Breast epithelium (tissue), 3 donors: ENCODE measurements at regions not wholly inside any gene's neighbourhood (a gene's known extent, or its start where the extent isn't known, plus 50 kb on each side); places are given as distances from the start of the nearest gene placed in this dataset.

Source experiments
- POLR2A ChIP-seq: fragments of 450-650 bp; IDR thresholded peaks from one replicate; pipeline ENCODE4 v1.6.1; 2016; ENCODE audit warnings: antibody characterized with exemption, mild to moderate bottlenecking, moderate library complexity
- TF ChIP-seq, protein P1 (sequence below), 3 donors: fragments of 450-650 bp; IDR thresholded peaks; one replicate each; pipeline ENCODE4 v1.5.1; 2016 to 2017; ENCODE audit warnings: antibody characterized with exemption in 3 of 3, mild to moderate bottlenecking in 3 of 3, moderate library complexity in 3 of 3

DNA sequence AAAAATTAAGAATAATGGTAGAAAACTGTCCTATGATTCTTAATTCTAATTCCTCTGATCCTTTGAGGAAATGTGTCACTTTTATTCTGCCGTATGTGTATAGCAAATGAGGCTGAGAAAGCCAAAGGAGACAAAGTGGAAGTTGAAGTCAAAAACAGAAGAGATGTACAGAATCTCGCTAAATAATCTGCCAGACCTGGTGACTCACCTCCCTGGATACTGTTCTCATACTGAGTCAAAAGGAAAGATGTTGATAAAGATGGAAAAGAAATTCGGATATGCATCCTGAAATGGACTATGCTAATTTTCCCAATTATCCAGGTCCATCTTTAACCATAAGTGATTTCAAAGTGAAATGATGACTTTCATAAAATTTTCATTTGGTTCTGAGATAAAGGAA is 92.5 kb downstream of the DUSP6 start:
- TF ChIP-seq, protein P1, sequence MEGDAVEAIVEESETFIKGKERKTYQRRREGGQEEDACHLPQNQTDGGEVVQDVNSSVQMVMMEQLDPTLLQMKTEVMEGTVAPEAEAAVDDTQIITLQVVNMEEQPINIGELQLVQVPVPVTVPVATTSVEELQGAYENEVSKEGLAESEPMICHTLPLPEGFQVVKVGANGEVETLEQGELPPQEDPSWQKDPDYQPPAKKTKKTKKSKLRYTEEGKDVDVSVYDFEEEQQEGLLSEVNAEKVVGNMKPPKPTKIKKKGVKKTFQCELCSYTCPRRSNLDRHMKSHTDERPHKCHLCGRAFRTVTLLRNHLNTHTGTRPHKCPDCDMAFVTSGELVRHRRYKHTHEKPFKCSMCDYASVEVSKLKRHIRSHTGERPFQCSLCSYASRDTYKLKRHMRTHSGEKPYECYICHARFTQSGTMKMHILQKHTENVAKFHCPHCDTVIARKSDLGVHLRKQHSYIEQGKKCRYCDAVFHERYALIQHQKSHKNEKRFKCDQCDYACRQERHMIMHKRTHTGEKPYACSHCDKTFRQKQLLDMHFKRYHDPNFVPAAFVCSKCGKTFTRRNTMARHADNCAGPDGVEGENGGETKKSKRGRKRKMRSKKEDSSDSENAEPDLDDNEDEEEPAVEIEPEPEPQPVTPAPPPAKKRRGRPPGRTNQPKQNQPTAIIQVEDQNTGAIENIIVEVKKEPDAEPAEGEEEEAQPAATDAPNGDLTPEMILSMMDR (IDR thresholded peaks at IDR 0.05): no peak
- TF ChIP-seq POLR2A: no peak
